ENCODE measurements at regions not wholly inside any gene's neighbourhood (a gene's known extent, or its start where the extent isn't known, plus 50 kb on each side); places are given as distances from the start of the nearest gene placed in this dataset.

- no peak for TF ChIP-seq ZFX (IDR thresholded peaks at IDR 0.05)
- TF ChIP-seq, protein P1, sequence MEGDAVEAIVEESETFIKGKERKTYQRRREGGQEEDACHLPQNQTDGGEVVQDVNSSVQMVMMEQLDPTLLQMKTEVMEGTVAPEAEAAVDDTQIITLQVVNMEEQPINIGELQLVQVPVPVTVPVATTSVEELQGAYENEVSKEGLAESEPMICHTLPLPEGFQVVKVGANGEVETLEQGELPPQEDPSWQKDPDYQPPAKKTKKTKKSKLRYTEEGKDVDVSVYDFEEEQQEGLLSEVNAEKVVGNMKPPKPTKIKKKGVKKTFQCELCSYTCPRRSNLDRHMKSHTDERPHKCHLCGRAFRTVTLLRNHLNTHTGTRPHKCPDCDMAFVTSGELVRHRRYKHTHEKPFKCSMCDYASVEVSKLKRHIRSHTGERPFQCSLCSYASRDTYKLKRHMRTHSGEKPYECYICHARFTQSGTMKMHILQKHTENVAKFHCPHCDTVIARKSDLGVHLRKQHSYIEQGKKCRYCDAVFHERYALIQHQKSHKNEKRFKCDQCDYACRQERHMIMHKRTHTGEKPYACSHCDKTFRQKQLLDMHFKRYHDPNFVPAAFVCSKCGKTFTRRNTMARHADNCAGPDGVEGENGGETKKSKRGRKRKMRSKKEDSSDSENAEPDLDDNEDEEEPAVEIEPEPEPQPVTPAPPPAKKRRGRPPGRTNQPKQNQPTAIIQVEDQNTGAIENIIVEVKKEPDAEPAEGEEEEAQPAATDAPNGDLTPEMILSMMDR (conservative IDR thresholded peaks at IDR 0.05) = no peak
- no peak overlapping the region for H3K27ac ChIP-seq
Measured at GRCh38 chr4:119794681-119795080, 166.1 kb upstream of the PDE5A start.

DNA sequence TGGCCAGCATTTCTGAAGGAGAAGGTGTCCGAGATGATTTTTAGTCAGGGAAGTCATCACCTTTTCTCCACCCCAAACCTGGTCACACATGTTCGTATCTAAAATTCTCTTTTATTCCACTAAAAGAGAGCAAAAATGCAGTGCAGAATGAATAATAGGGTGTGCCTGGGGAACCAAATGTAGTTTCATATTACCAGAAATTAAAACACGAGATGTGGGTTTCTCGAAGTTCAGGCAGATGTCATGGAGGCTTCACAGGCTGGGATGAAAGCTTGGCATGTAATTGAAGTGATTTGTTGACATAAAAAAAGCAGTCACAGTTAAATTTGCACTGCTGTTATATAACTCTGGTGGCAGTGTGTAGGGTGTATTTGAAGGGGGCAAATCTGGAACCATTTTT is 165.5 kb upstream of the PDE5A start:
- no peak overlapping the region for H3K27ac ChIP-seq
- TF ChIP-seq, protein P1 (conservative IDR thresholded peaks at IDR 0.05) = no peak
- TF ChIP-seq ZFX (IDR thresholded peaks at IDR 0.05) = no peak

- no peak overlapping the region for H3K27ac ChIP-seq
- TF ChIP-seq, protein P1 (conservative IDR thresholded peaks at IDR 0.05) = no peak
- no peak for TF ChIP-seq ZFX (IDR thresholded peaks at IDR 0.05)
Measured at GRCh38 chr4:119788349-119789266, 160.0 kb upstream of the PDE5A start.

- TF ChIP-seq, protein P1 (conservative IDR thresholded peaks at IDR 0.05) = peak; percentile 59
- TF ChIP-seq ZFX (IDR thresholded peaks at IDR 0.05) = no peak
- no peak overlapping the region for H3K27ac ChIP-seq
Measured at GRCh38 chr4:119785963-119786362, 157.4 kb upstream of the PDE5A start.

DNA sequence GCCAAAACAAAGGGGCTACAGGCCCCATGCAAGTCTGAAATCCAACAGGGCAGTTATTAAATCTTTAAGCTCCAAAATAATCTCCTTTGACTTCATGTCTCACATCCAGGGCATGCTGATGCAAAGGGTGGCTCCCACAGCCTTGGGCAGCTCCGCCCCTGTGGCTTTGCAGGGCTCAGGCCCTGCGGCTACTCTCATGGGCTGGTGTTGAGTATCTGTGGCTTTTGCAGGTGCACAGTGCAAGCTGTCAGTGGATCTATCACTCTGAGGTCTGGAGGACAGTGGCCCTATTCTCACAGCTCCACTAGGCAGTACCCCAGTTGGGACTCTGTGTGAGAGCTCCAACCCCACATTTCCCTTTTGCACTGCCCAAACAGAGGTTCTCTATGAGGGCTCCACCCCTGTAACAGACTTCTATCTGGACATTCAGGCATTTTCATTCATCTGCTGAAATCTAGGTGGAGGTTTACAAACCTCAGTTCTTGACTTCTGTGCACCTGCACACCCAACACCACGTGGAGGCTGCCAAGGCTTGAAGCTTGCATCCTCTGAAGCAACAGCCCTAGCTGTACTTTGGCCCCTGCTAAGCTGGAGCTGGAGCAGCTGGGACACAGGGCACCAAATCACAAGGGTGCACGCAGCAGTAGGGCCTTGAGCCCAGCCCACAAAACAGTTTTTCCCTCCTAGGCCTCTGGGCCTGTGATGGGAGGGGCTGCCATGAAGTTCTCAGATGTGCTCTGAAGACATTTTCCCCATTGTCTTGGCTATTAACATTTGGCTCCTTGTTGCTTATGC is 154.8 kb upstream of the PDE5A start:
- H3K27ac ChIP-seq = no peak overlapping the region
- no peak for TF ChIP-seq ZFX (IDR thresholded peaks at IDR 0.05)
- TF ChIP-seq, protein P1 (conservative IDR thresholded peaks at IDR 0.05) = no peak

- no peak overlapping the region for H3K27ac ChIP-seq
- TF ChIP-seq, protein P1 (conservative IDR thresholded peaks at IDR 0.05) = no peak
- no peak for TF ChIP-seq ZFX (IDR thresholded peaks at IDR 0.05)
Measured at GRCh38 chr4:119781044-119781443, 152.4 kb upstream of the PDE5A start.

DNA sequence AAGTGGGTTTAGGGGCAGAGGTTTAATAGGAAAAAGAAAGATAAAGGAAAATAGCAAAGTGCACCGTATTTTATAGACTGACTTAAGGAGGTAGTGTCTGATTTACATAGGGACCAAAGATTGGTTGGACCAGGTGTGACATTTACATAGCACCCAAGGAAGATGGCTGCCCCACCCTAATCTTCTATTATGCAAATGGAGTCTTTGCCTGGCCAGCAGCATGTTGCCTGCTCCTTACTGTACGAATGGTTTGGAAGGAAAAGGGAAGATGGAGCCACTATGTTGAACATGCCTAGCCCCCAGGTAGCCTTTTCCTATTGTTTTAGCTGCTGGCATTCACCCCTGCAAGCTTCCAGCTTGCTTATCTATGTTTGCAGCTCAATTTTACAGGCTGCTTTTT is 146.2 kb upstream of the PDE5A start:
- H3K27ac ChIP-seq = no peak overlapping the region
- TF ChIP-seq, protein P1 (conservative IDR thresholded peaks at IDR 0.05) = no peak
- no peak for TF ChIP-seq ZFX (IDR thresholded peaks at IDR 0.05)
